CD4-positive, CD25-positive, alpha-beta regulatory T cell (primary cell): ENCODE measurements at regions not wholly inside any gene's neighbourhood (a gene's known extent, or its start where the extent isn't known, plus 50 kb on each side); places are given as distances from the start of the nearest gene placed in this dataset.
"Not testable (repeated sequence)": the region's sequence is repeated elsewhere in the genome, so short reads cannot be mapped to it uniquely, and the experiment has no call there.

Experiments
- ATAC-seq, 2 donors: fragments of 150-1000 bp; cut with Tn5 transposase; one replicate each; pipeline ENCODE4 v1.10.0; 2021; ENCODE audit warnings: low read depth in 2 of 2, moderate number of reproducible peaks in 2 of 2, moderate library complexity in 1 of 2
- DNase-seq, 3 donors: peaks; one replicate each; pipeline versions ENCODE4 v3.0.0 to v3.0.0-alpha.2; 2012 to 2022; ENCODE audit warnings: mixed read lengths in 1 of 3
- H3K27ac ChIP-seq: one replicate; pipeline ENCODE4 v1.7.0; 2013; ENCODE audit warnings: mild to moderate bottlenecking, low read length; ENCODE audit not compliant: insufficient read depth, poor library complexity, severe bottlenecking
- H3K27me3 ChIP-seq: one replicate; pipeline ENCODE4 v1.7.0; 2013; ENCODE audit warnings: low read length; ENCODE audit not compliant: control insufficient read depth, insufficient read depth
- H3K36me3 ChIP-seq: one replicate; pipeline ENCODE4 v1.7.0; 2013; ENCODE audit warnings: mild to moderate bottlenecking, low read length, moderate library complexity; ENCODE audit not compliant: control insufficient read depth, insufficient read depth
- H3K4me1 ChIP-seq: 2 replicates; pipeline ENCODE4 v1.7.0; 2013; ENCODE audit warnings: mild to moderate bottlenecking, low read length; ENCODE audit not compliant: insufficient read depth, control insufficient read depth, poor library complexity, severe bottlenecking
- H3K4me3 ChIP-seq: one replicate; pipeline ENCODE4 v1.7.0; 2013; ENCODE audit warnings: low read depth, mild to moderate bottlenecking, low read length, moderate library complexity
- H3K9me3 ChIP-seq, 2 experiments: 1 replicate in 1 of 2; 2 replicates in 1 of 2; pipeline ENCODE4 v1.7.0; 2013; ENCODE audit warnings: low read length in 2 of 2, mild to moderate bottlenecking in 1 of 2, moderate library complexity in 1 of 2; ENCODE audit not compliant: control insufficient read depth in 2 of 2
- H3K27ac Mint-ChIP-seq, 3 donors: one replicate each; pipeline ENCODE4 v1.8.0; 2020 to 2022; ENCODE audit warnings: mild to moderate bottlenecking in 3 of 3, mixed read lengths in 3 of 3, moderate library complexity in 2 of 3
- H3K27me3 Mint-ChIP-seq: one replicate; pipeline ENCODE4 v1.8.0; 2022; ENCODE audit warnings: mild to moderate bottlenecking, mixed read lengths
- H3K36me3 Mint-ChIP-seq: one replicate; pipeline ENCODE4 v1.8.0; 2020; ENCODE audit warnings: mixed read lengths
- H3K4me1 Mint-ChIP-seq, 4 donors: one replicate each; pipeline ENCODE4 v1.8.0; 2020 to 2022; ENCODE audit warnings: mixed read lengths in 4 of 4, mild to moderate bottlenecking in 1 of 4
- H3K4me3 Mint-ChIP-seq, 4 donors: one replicate each; pipeline ENCODE4 v1.8.0; 2020 to 2022; ENCODE audit warnings: mild to moderate bottlenecking in 4 of 4, mixed read lengths in 4 of 4, moderate library complexity in 3 of 4
- H3K9me3 Mint-ChIP-seq, 7 donors: one replicate each; pipeline ENCODE4 v1.8.0; 2020 to 2022; ENCODE audit warnings: mixed read lengths in 7 of 7, mild to moderate bottlenecking in 3 of 7, moderate library complexity in 2 of 7

- H3K4me3 Mint-ChIP-seq = peak overlapping the region in 3 of 4 donors; percentile 9 to 79 (median 47)
- Histone ChIP-seq H3K4me3 (no peak overlapping the region), H3K4me1 (peaks cover 8% of the 10 kb centered on the region), H3K36me3 (no peaks in the 10 kb centered on the region), H3K27me3 (peaks cover 10% of the 10 kb centered on the region), H3K27ac (no peak overlapping the region), H3K9me3 (no peaks in the 10 kb centered on the region)
- peaks cover 0 to 4% (median 0%) of the 10 kb centered on the region in 7 donors for H3K9me3 Mint-ChIP-seq
- ATAC-seq (no peak), DNase-seq (no peak)
- peaks cover 0 to 21% (median 8%) of the 10 kb centered on the region in 4 donors for H3K4me1 Mint-ChIP-seq
- H3K27me3 Mint-ChIP-seq = peaks cover 35% of the 10 kb centered on the region
- no peak overlapping the region for H3K27ac Mint-ChIP-seq
- H3K36me3 Mint-ChIP-seq = no peaks in the 10 kb centered on the region
These were observed 99.3 kb upstream of the IGF1R start for GRCh38 chr15:98549003-98549402.

GRCh38 chr15:98549741-98550140 is 98.6 kb upstream of the IGF1R start:
- H3K9me3 ChIP-seq = no peaks in the 10 kb centered on the region
- DNase-seq (no peak), ATAC-seq (no peak)
- H3K4me3 ChIP-seq = no peak overlapping the region
- Mint-ChIP-seq H3K4me3 (no peak overlapping the region), H3K4me1 (peaks cover 0 to 21% (median 8%) of the 10 kb centered on the region in 4 donors), H3K27ac (no peak overlapping the region), H3K9me3 (peaks cover 0 to 3% (median 0%) of the 10 kb centered on the region in 7 donors), H3K27me3 (peaks cover 35% of the 10 kb centered on the region), H3K36me3 (no peaks in the 10 kb centered on the region)
- H3K27me3 ChIP-seq = peaks cover 10% of the 10 kb centered on the region
- H3K36me3 ChIP-seq = no peaks in the 10 kb centered on the region
- peaks cover 8% of the 10 kb centered on the region for H3K4me1 ChIP-seq
- no peak overlapping the region for H3K27ac ChIP-seq

DNA sequence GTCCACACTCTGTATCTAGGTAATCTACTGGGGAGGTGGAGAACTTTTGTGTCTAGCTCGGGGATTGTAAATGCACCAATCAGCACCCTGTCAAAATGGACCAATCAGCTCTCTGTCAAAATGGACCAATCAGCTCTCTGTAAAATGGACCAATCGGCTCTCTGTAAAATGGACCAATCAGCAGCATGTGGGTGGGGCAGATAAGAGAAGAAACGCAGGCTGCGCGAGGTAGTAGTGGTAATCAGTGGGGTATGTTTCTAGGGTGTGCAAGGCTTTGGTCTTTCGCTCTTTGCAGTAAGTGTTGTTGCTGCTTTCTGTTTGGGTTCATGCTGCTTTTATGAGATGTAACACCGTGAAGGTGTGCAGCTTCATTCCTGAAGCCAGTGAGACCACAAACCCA is 98.0 kb upstream of the IGF1R start:
- H3K4me1 Mint-ChIP-seq = peaks cover 0 to 21% (median 8%) of the 10 kb centered on the region in 4 donors
- not testable (repeated sequence) for ATAC-seq, H3K27ac Mint-ChIP-seq, H3K4me3 ChIP-seq, H3K9me3 Mint-ChIP-seq, H3K4me3 Mint-ChIP-seq, H3K27ac ChIP-seq, H3K36me3 ChIP-seq, H3K36me3 Mint-ChIP-seq, H3K4me1 ChIP-seq, DNase-seq, H3K27me3 ChIP-seq, H3K9me3 ChIP-seq
- peaks cover 32% of the 10 kb centered on the region for H3K27me3 Mint-ChIP-seq

- H3K36me3 Mint-ChIP-seq = no peaks in the 10 kb centered on the region
- no peak overlapping the region for H3K4me3 Mint-ChIP-seq
- ATAC-seq = no peak
These were observed 96.3 kb upstream of the IGF1R start for GRCh38 chr15:98551936-98552562.

DNA sequence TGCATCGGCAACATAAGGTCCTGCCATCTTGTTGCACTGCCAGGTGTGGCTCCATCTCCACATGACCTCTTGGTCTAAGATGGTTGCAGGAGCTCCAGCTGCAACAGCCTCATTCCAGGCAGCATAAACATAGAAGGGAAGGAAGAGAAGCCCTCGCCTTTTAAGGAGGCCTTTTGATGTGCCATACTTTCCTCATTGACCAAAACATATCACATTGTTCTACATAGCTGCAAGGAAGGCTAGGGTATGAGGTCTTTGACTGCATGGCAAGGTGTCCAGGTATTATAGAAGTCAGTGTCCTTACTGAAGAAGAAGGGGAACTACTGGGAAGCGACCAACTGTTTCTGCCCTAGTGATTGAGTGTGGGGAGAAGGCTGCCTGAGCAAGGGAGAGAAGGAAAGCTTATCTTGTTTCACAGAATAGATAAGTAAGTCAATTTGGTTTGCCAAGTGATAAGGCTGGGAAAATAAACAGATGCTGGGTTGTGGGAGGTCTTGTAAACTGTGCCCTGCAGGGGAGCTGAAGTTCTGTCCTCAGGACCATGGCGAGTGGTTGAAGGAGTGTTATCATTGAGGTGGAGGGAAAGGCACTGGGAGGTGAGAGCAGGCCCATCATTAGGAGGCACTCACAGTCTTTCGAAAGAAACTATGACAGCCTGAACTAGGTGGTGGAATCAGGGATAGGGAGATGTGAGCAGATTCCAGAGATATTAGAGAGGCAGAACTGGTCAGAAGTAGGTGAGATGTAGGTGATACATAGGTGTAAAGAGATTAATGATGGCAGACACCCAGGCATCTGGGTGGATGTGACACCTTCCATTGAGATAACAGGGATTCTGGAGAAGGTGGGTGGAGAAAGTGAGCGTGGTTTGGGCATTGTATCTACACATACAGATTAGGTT is 93.8 kb upstream of the IGF1R start:
- no peak overlapping the region for H3K4me3 ChIP-seq
- no peak for ATAC-seq
- Mint-ChIP-seq H3K4me1 (no peaks in the 10 kb centered on the region), H3K36me3 (no peaks in the 10 kb centered on the region), H3K9me3 (peaks cover 0 to 3% (median 0%) of the 10 kb centered on the region in 7 donors), H3K4me3 (no peak overlapping the region), H3K27ac (no peak overlapping the region), H3K27me3 (no peaks in the 10 kb centered on the region)
- no peak overlapping the region for H3K27ac ChIP-seq
- DNase-seq = no peak
- no peaks in the 10 kb centered on the region for H3K9me3 ChIP-seq
- H3K4me1 ChIP-seq = no peaks in the 10 kb centered on the region
- H3K36me3 ChIP-seq = no peaks in the 10 kb centered on the region
- no peaks in the 10 kb centered on the region for H3K27me3 ChIP-seq

More at GRCh38 chr15:98551936-98552562, 96.3 kb upstream of the IGF1R start:
- Histone ChIP-seq H3K27ac (no peak overlapping the region), H3K4me1 (peaks cover 8% of the 10 kb centered on the region), H3K27me3 (peaks cover 4% of the 10 kb centered on the region), H3K4me3 (no peak overlapping the region), H3K36me3 (no peaks in the 10 kb centered on the region), H3K9me3 (no peaks in the 10 kb centered on the region)
- no peak for DNase-seq
- Mint-ChIP-seq H3K4me1 (peaks cover 0 to 21% (median 8%) of the 10 kb centered on the region in 4 donors), H3K27me3 (peaks cover 22% of the 10 kb centered on the region), H3K27ac (no peak overlapping the region), H3K9me3 (peaks cover 0 to 2% (median 0%) of the 10 kb centered on the region in 7 donors)

DNA sequence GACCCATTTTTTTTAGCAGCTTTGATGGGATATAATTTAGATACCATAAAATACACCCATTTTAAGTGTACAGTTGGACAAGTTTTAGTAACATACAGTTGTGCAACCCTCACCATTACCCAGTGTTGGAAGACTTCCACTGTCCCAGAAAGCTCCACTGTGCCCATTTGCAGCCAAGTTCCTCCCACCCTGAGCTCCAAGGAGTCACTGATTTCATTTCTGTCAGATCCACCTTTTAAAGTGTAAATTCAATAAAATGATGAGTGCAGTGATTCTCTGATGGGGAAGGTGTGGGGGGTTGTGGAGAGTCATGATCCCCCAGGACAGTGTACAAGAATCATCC is 93.2 kb upstream of the IGF1R start:
- no peaks in the 10 kb centered on the region for H3K4me1 ChIP-seq
- no peak overlapping the region for H3K4me3 Mint-ChIP-seq
- H3K27ac Mint-ChIP-seq = no peak overlapping the region
- H3K36me3 Mint-ChIP-seq = no peaks in the 10 kb centered on the region
- H3K4me1 Mint-ChIP-seq = no peaks in the 10 kb centered on the region
- no peak for ATAC-seq
- peaks cover 0 to 3% (median 0%) of the 10 kb centered on the region in 7 donors for H3K9me3 Mint-ChIP-seq
- no peak for DNase-seq
- no peaks in the 10 kb centered on the region for H3K27me3 Mint-ChIP-seq
- H3K36me3 ChIP-seq = no peaks in the 10 kb centered on the region
- no peaks in the 10 kb centered on the region for H3K9me3 ChIP-seq
- no peaks in the 10 kb centered on the region for H3K27me3 ChIP-seq
- H3K4me3 ChIP-seq = no peak overlapping the region
- no peak overlapping the region for H3K27ac ChIP-seq

DNA sequence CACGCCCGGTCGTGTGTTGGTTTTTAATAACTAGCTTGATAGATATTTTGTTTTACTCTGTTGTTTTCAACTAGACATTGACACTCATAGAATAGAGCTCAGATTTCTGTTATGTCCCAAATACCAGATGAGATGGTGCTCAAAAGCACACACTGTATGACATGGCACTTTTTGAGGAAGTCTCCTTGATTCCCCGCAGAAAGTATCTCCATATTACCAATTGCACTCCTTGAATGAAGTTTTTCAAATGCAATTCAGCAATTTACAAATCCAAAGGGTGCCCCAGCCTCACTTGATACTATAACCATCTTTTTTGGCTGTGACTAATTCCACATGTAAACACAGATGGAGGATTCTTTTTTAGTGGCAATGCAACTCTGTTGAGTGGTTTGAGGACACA is 92.0 kb upstream of the IGF1R start:
- H3K9me3 Mint-ChIP-seq = peaks cover 0 to 1% (median 0%) of the 10 kb centered on the region in 7 donors
- H3K4me1 ChIP-seq = no peaks in the 10 kb centered on the region
- H3K9me3 ChIP-seq = no peaks in the 10 kb centered on the region
- H3K27me3 ChIP-seq = no peaks in the 10 kb centered on the region
- no peak overlapping the region for H3K27ac Mint-ChIP-seq
- DNase-seq = no peak
- H3K4me3 ChIP-seq = no peak overlapping the region
- H3K36me3 Mint-ChIP-seq = no peaks in the 10 kb centered on the region
- H3K4me1 Mint-ChIP-seq = no peaks in the 10 kb centered on the region
- H3K36me3 ChIP-seq = no peaks in the 10 kb centered on the region
- H3K27me3 Mint-ChIP-seq = no peaks in the 10 kb centered on the region
- H3K27ac ChIP-seq = no peak overlapping the region
- H3K4me3 Mint-ChIP-seq = no peak overlapping the region
- ATAC-seq = no peak
